ENCODE measurements at regions not wholly inside any gene's neighbourhood (a gene's known extent, or its start where the extent isn't known, plus 50 kb on each side); places are given as distances from the start of the nearest gene placed in this dataset.
A peak's percentile ranks its signal among the peaks of the same experiment; 100 is the strongest.

DNA sequence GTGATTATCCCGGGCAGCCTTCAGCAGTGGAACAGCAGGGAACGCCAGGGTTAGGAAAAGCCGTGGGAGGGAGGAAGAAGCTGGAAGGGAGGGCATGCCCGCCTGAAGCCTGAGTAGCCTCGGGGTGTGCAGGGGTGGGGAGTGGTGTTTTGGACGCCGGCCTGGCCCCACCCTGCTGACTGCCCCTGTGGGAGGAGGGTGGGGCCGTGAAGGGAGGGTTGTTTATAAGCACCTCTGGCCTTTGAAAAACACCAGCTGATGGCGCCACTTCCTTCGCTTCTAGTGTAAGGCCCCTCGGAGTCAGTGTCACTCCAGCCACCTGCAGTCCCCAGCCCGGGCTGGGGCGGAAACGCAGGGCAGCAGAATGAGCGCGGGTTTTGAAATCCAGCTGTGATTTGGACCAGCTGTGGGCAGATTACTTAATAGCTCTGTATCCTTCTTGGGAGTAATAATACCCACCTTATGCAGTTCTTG is 52.8 kb upstream of the BMP6 start:
- Histone ChIP-seq H3K36me3 (ENCODE audit: control insufficient read depth in 2 of 2, extremely low read depth in 1 of 2, insufficient read depth in 2 of 2, low read length in 2 of 2) (no peaks in the 10 kb centered on the region), H3K27ac (ENCODE audit: control insufficient read depth, insufficient read depth, low read length) (peak overlapping the region; percentile 36), H4K20me1 (ENCODE audit: control insufficient read depth, extremely low read depth, insufficient read depth, low read length) (no peaks in the 10 kb centered on the region), H2AFZ (ENCODE audit: control insufficient read depth, low read length) (peak overlapping the region; percentile 76), H3K4me1 (ENCODE audit: control insufficient read depth, extremely low read depth, insufficient read depth, low read length) (peaks cover 29% of the 10 kb centered on the region), H3K79me2 (ENCODE audit: control insufficient read depth, insufficient read depth, low read length) (no peaks in the 10 kb centered on the region), H3K4me3 (ENCODE audit: control insufficient read depth in 2 of 3, extremely low read depth in 1 of 3, insufficient read depth in 2 of 3, low read depth in 1 of 3, low read length in 3 of 3) (peak overlapping the region in 2 of 3 experiments; percentile 32 to 46), H3K9me3 (ENCODE audit: control insufficient read depth, low read depth, low read length) (no peaks in the 10 kb centered on the region), H3K9ac (ENCODE audit: control insufficient read depth, extremely low read depth, insufficient read depth, low read length) (peak overlapping the region; percentile 42), H3K27me3 (ENCODE audit: control insufficient read depth, extremely low read depth, insufficient read depth, low read length) (no peaks in the 10 kb centered on the region), H3K4me2 (ENCODE audit: control insufficient read depth, extremely low read depth, insufficient read depth, low read depth, low read length) (peak overlapping the region; percentile 75), H3K9me1 (ENCODE audit: control insufficient read depth, extremely low read depth, insufficient read depth, low read length) (no peaks in the 10 kb centered on the region)
- peak; percentile 5 for FAIRE-seq
- peak; percentile 59 for DNase-seq (ENCODE audit: low read depth, low spot score)
- TF ChIP-seq EZH2 (IDR thresholded peaks at IDR 0.05; ENCODE audit: low read length) (no peak), CTCF (optimal IDR thresholded peaks at IDR 0.05 in 1 of 3, IDR thresholded peaks at IDR 0.05 in 1 of 3, conservative IDR thresholded peaks at IDR 0.05 in 1 of 3; ENCODE audit: extremely low read depth in 1 of 3, insufficient read depth in 2 of 3, low read length in 3 of 3) (peak in 2 of 3 experiments; percentile 22 to 61)
- dilution Hi-C loops (cut with MboI; ENCODE audit: extremely low pct_ligation_motif_present, low sequenced_read_pairs), result no loop called here

- H3K4me3 ChIP-seq (ENCODE audit: control insufficient read depth in 2 of 3, extremely low read depth in 1 of 3, insufficient read depth in 2 of 3, low read depth in 1 of 3, low read length in 3 of 3), result no peak overlapping the region
- DNase-seq (ENCODE audit: low read depth, low spot score), result no peak
- H3K79me2 ChIP-seq (ENCODE audit: control insufficient read depth, insufficient read depth, low read length), result no peaks in the 10 kb centered on the region
- H3K27me3 ChIP-seq (ENCODE audit: control insufficient read depth, extremely low read depth, insufficient read depth, low read length), result no peaks in the 10 kb centered on the region
- no peak overlapping the region for H3K27ac ChIP-seq (ENCODE audit: control insufficient read depth, insufficient read depth, low read length)
- no peaks in the 10 kb centered on the region for H3K36me3 ChIP-seq (ENCODE audit: control insufficient read depth in 2 of 2, extremely low read depth in 1 of 2, insufficient read depth in 2 of 2, low read length in 2 of 2)
- no peaks in the 10 kb centered on the region for H3K9me3 ChIP-seq (ENCODE audit: control insufficient read depth, low read depth, low read length)
- peaks cover 29% of the 10 kb centered on the region for H3K4me1 ChIP-seq (ENCODE audit: control insufficient read depth, extremely low read depth, insufficient read depth, low read length)
- no peak overlapping the region for H2AFZ ChIP-seq (ENCODE audit: control insufficient read depth, low read length)
- dilution Hi-C loops (cut with MboI; ENCODE audit: extremely low pct_ligation_motif_present, low sequenced_read_pairs), result no loop called here
- no peak overlapping the region for H3K4me2 ChIP-seq (ENCODE audit: control insufficient read depth, extremely low read depth, insufficient read depth, low read depth, low read length)
- no peak overlapping the region for H3K9ac ChIP-seq (ENCODE audit: control insufficient read depth, extremely low read depth, insufficient read depth, low read length)
- no peaks in the 10 kb centered on the region for H4K20me1 ChIP-seq (ENCODE audit: control insufficient read depth, extremely low read depth, insufficient read depth, low read length)
- H3K9me1 ChIP-seq (ENCODE audit: control insufficient read depth, extremely low read depth, insufficient read depth, low read length), result no peaks in the 10 kb centered on the region
- no peak for FAIRE-seq
- TF ChIP-seq CTCF (optimal IDR thresholded peaks at IDR 0.05 in 1 of 3, IDR thresholded peaks at IDR 0.05 in 1 of 3, conservative IDR thresholded peaks at IDR 0.05 in 1 of 3; ENCODE audit: extremely low read depth in 1 of 3, insufficient read depth in 2 of 3, low read length in 3 of 3), result no peak
- TF ChIP-seq EZH2 (IDR thresholded peaks at IDR 0.05; ENCODE audit: low read length), result no peak
Observed at GRCh38 chr6:7674291-7674690, 51.6 kb upstream of the BMP6 start.

Measured in keratinocyte (primary cell).